Epidermal melanocyte (primary cell): ENCODE measurements at regions not wholly inside any gene's neighbourhood (a gene's known extent, or its start where the extent isn't known, plus 50 kb on each side); places are given as distances from the start of the nearest gene placed in this dataset.

ENCODE experiments used
- DNase-seq: peaks from one replicate; pipeline ENCODE4 v3.0.0; 2011; ENCODE audit warnings: low spot score; ENCODE audit not compliant: insufficient read length

DNA sequence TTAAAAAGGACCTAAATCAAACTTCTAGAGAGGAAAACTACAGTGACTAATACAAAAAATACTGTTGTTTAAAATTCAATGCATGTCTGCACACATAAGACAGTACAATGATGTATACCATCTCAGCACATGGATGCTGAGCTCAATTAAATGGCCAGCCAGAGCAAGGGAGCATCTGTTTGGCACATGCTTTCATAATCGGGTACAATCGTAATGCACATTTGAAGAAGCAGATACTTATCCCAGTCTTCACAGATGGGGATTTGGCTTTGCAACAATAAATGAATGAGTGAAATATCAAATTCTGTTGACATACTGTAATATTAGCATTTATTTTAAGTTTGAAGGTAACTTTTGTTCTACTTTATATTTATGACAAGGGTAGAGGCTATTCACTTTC is 187.8 kb downstream of the CRPPA start:
- DNase-seq: no peak

- no peak for DNase-seq
Observed at GRCh38 chr7:16232273-16232672, 189.1 kb downstream of the CRPPA start.

GRCh38 chr7:16223963-16224707 is 197.2 kb downstream of the CRPPA start:
- DNase-seq: no peak

DNA sequence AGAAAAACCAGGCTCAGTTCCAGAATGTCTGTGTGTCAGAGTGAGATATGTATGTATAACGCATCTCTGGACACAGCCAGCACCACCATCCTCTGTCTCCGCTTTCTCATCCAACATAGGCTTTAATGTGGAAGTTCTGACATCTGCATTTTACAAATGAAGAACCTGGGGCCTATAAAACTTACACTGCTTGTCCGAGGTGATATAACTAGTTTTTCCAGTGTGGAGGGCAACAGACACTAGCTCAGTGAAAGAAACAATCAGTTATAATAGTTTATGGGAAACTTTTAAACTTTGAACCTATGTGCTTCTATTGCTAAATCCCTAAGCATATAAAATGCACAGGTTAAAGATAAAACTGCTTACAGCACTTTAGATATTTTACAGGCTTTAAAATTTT is 208.7 kb downstream of the CRPPA start:
- no peak for DNase-seq

GRCh38 chr7:16212032-16212431 is 209.3 kb downstream of the CRPPA start:
- DNase-seq: no peak

DNA sequence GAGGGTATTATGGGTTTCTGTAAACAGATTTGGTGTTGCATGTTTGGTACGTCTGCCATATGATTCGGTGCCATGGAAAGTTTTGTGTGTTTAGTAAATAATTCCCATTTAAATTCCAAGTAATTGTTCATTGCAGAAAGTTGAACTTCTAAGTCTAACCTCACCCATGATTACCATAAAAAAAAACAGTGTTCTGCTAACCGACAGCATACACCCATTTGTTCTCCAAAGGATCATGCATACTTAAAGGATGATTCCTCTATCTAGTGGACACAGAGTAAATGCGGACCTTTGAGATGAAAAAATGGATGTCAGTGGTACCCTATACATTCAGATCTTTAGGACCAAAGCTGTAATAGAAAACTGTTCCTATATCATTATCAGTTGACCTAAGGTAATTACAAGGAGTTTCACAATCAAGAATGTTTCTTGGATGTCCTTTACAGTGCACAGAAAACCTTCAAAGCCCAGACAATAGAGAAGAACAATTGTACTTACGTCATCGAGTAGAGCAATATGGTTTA is 209.9 kb downstream of the CRPPA start:
- DNase-seq: no peak

DNA sequence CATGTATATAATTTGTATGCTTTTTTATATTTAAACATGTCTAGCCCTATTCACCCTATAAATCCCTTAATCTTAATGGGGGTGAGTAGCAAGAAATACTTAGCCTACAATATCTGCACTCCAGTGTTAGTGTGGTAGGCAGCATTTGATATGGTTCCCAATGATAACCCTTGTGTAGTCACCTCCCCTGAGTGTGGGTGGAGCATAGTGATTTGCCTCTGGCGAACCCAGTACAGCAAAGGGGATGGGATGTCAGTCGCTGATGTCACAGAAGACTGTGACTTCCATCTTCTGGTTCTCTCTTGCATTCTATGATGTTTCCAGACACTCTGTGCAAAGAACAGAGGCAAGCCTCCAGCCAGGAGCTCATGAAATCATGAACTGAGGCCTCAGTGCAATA is 211.2 kb downstream of the CRPPA start:
- DNase-seq: no peak

- DNase-seq: no peak
Observed at GRCh38 chr7:16207321-16207720, 214.0 kb downstream of the CRPPA start.

GRCh38 chr7:16205466-16205865 is 215.9 kb downstream of the CRPPA start:
- DNase-seq: no peak

DNA sequence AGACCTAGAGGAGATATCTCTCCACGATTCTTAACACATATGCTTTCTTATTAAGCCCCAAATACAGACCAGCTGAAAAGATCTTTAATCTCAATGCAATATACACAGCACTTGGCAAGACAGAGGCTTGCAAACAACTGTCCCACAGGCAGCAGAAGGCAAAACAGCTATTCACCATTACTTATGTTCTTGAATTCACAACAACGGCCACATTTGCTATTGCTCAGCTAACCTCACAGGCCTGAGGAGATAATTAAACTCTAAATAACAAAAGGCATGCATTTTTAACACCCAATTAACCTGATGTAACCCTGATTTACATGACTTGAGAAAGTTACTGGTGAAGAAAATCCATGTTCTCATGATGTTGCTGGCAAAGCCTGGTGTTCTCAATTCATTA is 216.4 kb downstream of the CRPPA start:
- no peak for DNase-seq

DNA sequence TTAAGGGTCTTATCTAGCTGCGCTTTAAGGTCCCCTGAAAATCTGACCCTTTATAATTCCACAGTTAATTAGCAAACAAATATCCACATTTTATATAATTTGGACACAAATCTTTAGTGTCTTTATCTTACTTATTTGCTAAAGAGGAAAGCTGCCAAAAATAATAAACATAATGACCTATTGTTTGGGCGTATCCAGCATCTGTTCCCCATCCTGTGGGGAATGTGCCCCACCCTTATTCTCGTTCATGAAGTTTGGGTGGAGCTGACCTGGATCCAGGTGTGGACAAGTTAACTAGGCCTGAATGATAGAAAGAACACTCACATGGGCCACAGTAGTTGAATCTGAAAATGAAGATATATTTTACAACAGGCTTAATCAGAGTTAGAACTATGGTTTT is 218.3 kb downstream of the CRPPA start:
- DNase-seq: no peak

GRCh38 chr7:16202303-16202702 is 219.0 kb downstream of the CRPPA start:
- DNase-seq: no peak

DNA sequence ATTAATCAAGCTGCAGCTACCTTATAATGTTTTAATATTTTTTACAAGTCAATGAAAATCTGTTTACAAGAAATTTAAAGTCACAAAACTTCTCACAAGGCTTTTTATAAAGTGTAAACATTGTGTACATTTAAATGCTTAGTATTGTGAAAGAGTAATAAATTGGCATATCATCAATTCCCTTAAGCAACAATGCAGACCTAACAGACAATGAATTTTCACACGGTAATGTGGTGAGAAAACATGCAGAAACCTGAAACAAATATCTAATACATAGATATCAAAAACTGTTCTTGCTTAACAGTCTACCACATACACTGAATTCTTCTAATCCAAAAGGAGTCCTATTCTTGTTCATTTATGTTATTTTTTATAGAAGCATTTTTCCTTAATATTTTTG is 220.7 kb downstream of the CRPPA start:
- no peak for DNase-seq

GRCh38 chr7:16193631-16194030 is 227.7 kb downstream of the CRPPA start:
- DNase-seq: no peak

DNA sequence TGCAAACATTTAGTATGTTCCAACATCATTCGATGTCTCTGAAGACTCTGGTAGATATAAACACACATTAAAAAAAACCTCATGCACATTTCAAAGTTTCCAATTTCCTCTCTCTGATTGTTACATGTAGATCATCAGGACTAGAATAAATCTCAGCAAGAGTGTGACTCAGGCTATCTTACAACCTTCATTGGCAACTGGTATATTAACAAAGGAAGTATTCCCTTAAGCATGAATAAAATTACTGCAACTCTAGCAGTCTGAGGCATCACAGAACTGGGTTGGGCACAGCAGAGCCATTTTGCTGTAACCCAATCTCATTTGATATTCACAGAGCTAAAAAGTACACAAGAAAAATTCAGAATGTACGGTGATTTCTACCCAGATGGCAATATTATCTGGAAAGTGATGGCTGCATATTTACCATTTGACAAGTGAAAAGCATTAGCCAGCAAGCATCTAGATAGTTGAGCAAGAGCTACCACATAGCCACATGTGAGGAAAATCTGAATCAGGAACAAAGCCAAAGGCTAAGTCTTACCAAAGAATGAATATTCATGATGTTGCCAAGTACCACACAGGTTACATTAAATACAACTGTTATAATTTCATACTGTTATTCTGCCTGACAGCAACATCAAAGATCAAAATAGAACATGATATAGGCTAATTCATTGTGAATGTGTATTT is 232.2 kb downstream of the CRPPA start:
- no peak for DNase-seq

DNA sequence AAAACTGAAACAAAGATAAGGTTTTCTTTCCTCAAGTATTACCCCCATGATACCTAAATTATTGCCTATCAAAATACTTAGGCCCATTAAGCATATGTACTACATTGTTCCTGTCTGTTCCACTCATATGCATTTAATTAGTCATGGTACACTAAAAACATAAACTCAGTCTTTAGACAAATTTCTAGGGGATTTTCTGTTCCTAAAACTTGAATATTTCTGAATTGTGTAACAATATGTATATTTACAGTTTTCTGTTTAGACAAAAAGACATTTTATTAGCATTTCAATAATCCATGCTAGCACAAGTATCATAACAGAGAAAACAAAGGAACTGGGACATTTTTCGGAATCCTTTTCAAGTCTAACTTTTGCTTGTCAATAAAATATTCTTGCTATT is 234.2 kb downstream of the CRPPA start:
- DNase-seq: no peak

DNA sequence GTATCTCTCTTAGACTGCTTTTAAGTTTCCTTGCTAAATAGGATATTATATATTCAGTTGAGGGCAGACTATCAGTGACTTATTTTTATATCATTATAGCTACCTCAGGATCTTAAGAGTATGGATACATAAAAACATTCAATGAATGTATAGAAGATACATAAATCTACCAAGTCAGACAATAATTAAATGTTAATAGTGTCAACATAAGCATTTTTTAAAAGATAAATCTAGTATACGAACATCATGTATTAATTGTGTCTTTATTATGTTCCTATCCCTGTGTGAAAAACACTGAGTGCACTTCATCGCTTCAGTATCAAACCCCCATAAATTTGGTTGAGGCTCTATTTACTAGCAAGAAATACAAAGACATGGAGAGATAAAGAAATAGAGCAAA is 242.8 kb downstream of the CRPPA start:
- no peak for DNase-seq

DNA sequence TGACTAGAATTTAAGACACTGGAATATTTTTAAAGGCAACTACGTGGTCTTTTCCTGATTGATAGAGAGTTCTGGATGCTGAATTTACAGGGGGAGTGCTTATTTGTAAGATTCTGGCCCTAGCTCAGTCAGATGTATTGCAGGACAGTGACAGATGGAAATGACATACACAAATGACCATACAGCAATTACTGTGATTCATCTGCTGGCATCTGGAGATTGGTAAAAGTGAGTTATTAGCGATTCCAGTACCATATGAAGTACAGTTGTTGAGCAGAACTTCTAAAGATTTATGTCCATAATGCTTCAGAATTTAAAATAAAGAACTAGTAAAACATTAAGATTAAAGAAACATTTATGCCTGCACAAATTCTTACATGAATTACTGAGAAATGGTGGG is 243.2 kb downstream of the CRPPA start:
- no peak for DNase-seq

- no peak for DNase-seq
Observed at GRCh38 chr7:16174253-16174652, 247.1 kb downstream of the CRPPA start.

DNA sequence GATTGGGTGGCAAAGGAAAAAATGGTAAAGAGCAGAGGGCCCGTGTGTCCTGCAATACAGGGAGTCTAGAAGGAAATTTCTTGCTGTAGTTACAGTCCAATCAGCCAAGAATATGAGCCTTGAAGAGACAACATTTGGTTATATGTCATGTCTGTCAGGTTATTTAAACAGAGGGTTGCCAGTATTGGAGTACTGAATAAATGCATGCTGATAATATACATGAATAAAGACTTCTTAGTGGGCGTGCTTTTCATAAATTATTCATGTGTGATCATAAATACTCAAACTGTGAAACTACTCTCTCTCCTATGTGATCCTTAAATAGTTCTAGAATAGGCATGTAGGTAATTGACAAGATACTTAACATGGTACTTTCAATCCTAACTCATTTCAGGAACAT is 249.0 kb downstream of the CRPPA start:
- no peak for DNase-seq

- DNase-seq: no peak
Observed at GRCh38 chr7:16171928-16172327, 249.4 kb downstream of the CRPPA start.

GRCh38 chr7:16170671-16171070 is 250.7 kb downstream of the CRPPA start:
- DNase-seq: no peak

- no peak for DNase-seq
Observed at GRCh38 chr7:16169537-16169936, 251.8 kb downstream of the CRPPA start.
